H1 (cell line): ENCODE measurements at regions not wholly inside any gene's neighbourhood (a gene's known extent, or its start where the extent isn't known, plus 50 kb on each side); places are given as distances from the start of the nearest gene placed in this dataset.

ENCODE experiments used
- CTCF ChIA-PET: fragments of 300-600 bp; sonication (Branson Sonifier 250); formaldehyde crosslinking; loops from one replicate; lab custom pipeline; 2021; ENCODE audit not compliant: partially characterized antibody; lab: Charles Lee
- POLR2A ChIA-PET: fragments of 300-600 bp; sonication (Branson Sonifier 250); formaldehyde crosslinking; loops from one replicate; lab custom pipeline; 2021; ENCODE audit warnings: inconsistent platforms; ENCODE audit not compliant: partially characterized antibody; lab: Charles Lee
- DNase-seq, 2 experiments: peaks; one replicate each; pipeline versions ENCODE4 v3.0.0 to v3.0.0-alpha.2; 2010 to 2022; ENCODE audit warnings: low spot score in 2 of 2, low read depth in 1 of 2, mixed read lengths in 1 of 2
- FAIRE-seq: peaks from 2 replicates; lab custom pipeline; 2011; peaks lifted over from hg19 to GRCh38; lab: Jason Lieb, UNC
- H2AFZ ChIP-seq: 2 replicates; pipeline ENCODE4 v1.8.1; 2012; ENCODE audit warnings: low read length, inconsistent platforms
- H2AK5ac ChIP-seq: 2 replicates; pipeline ENCODE4 v1.6.1; 2013; ENCODE audit warnings: low read depth, low read length
- H2BK120ac ChIP-seq: replicated peaks from 2 replicates; pipeline ENCODE3; 2013; ENCODE audit warnings: low read depth, low read length, inconsistent platforms
- H2BK12ac ChIP-seq: 2 replicates; pipeline ENCODE4 v1.6.1; 2013; ENCODE audit warnings: low read depth, low read length
- H2BK15ac ChIP-seq: 2 replicates; pipeline ENCODE4 v1.6.1; 2013; ENCODE audit warnings: low read length
- H2BK20ac ChIP-seq: 2 replicates; pipeline ENCODE4 v1.6.1; 2013; ENCODE audit warnings: low read length
- H2BK5ac ChIP-seq: 2 replicates; pipeline ENCODE4 v1.6.1; 2013; ENCODE audit warnings: low read depth, low read length
- H3K14ac ChIP-seq: 2 replicates; pipeline ENCODE4 v1.6.1; 2013; ENCODE audit warnings: inconsistent platforms; ENCODE audit not compliant: insufficient read length
- H3K18ac ChIP-seq: 2 replicates; pipeline ENCODE4 v1.6.1; 2013; ENCODE audit warnings: low read length; ENCODE audit errors: extremely low read depth
- H3K23ac ChIP-seq: 2 replicates; pipeline ENCODE4 v1.6.1; 2013; ENCODE audit warnings: inconsistent platforms; ENCODE audit not compliant: insufficient read length
- H3K23me2 ChIP-seq: 2 replicates; pipeline ENCODE4 v1.6.1; 2013; ENCODE audit warnings: low read depth, low read length
- H3K27ac ChIP-seq: 2 replicates; pipeline ENCODE4 v1.6.1; 2011; ENCODE audit warnings: low read depth, low read length, inconsistent platforms
- H3K27me3 ChIP-seq, 4 experiments: replicated peaks in 1 of 4; 1 replicate in 1 of 4; 2 replicates in 3 of 4; pipeline versions ENCODE4 v1.6.1 to v1.8.1; 2011 to 2013; ENCODE audit warnings: low read length in 3 of 4, mild to moderate bottlenecking in 3 of 4, inconsistent platforms in 2 of 4, mixed read lengths in 2 of 4, moderate library complexity in 1 of 4; ENCODE audit not compliant: control insufficient read depth in 3 of 4, insufficient read depth in 3 of 4; ENCODE audit errors: extremely low read depth in 1 of 4
- H3K36me3 ChIP-seq, 4 experiments: 2 replicates each; pipeline versions ENCODE4 v1.6.1 to v1.8.1; 2011 to 2013; ENCODE audit warnings: mild to moderate bottlenecking in 4 of 4, low read length in 3 of 4, moderate library complexity in 2 of 4, control low read depth in 1 of 4, inconsistent platforms in 1 of 4; ENCODE audit not compliant: insufficient read depth in 4 of 4, control insufficient read depth in 2 of 4
- H3K4ac ChIP-seq: replicated peaks from 2 replicates; pipeline ENCODE3; 2013; ENCODE audit warnings: low read length, low read depth, mixed read lengths, inconsistent platforms; ENCODE audit not compliant: insufficient read length
- H3K4me1 ChIP-seq, 4 experiments: replicated peaks in 1 of 4; 1 replicate in 1 of 4; 2 replicates in 3 of 4; pipeline versions ENCODE4 v1.6.1 to v1.8.1; 2011 to 2013; ENCODE audit warnings: low read length in 3 of 4, inconsistent platforms in 2 of 4, mixed read lengths in 1 of 4; ENCODE audit not compliant: insufficient read depth in 4 of 4, control insufficient read depth in 3 of 4
- H3K4me2 ChIP-seq, 2 experiments: 2 replicates each; pipeline versions ENCODE4 v1.6.1 to v1.8.1; 2011 to 2013; ENCODE audit warnings: low read depth in 2 of 2, low read length in 2 of 2, control low read depth in 1 of 2, inconsistent platforms in 1 of 2, mild to moderate bottlenecking in 1 of 2; ENCODE audit not compliant: insufficient read depth in 1 of 2
- H3K4me3 ChIP-seq, 4 experiments: fragments of 200-600, 300-600 bp in 1 of 4; sonication (generic), shearing (Covaris generic), sonication (Bioruptor Twin) in 1 of 4; 2 replicates each; pipeline versions ENCODE4 v1.5.1 to v1.8.1; 2011 to 2016; ENCODE audit warnings: low read length in 4 of 4, low read depth in 3 of 4, control low read depth in 2 of 4, inconsistent platforms in 2 of 4, mild to moderate bottlenecking in 2 of 4, mixed read lengths in 1 of 4, moderate library complexity in 1 of 4; ENCODE audit not compliant: insufficient read depth in 2 of 4; ENCODE audit errors: extremely low read depth in 1 of 4
- H3K56ac ChIP-seq: replicated peaks from 2 replicates; pipeline ENCODE3; 2013; ENCODE audit warnings: low read depth, mild to moderate bottlenecking, mixed read lengths, low read length, inconsistent platforms; ENCODE audit not compliant: insufficient read length
- H3K79me1 ChIP-seq: 2 replicates; pipeline ENCODE4 v1.6.1; 2013; ENCODE audit warnings: low read depth, low read length, control low read depth
- H3K79me2 ChIP-seq, 2 experiments: 2 replicates each; pipeline versions ENCODE4 v1.6.1 to v1.8.1; 2012 to 2013; ENCODE audit warnings: low read length in 2 of 2, mild to moderate bottlenecking in 2 of 2, inconsistent platforms in 1 of 2; ENCODE audit not compliant: insufficient read depth in 2 of 2, control insufficient read depth in 1 of 2
- H3K9ac ChIP-seq, 4 experiments: replicated peaks in 1 of 4; 1 replicate in 1 of 4; 2 replicates in 3 of 4; pipeline versions ENCODE4 v1.6.1 to v1.8.1; 2011 to 2013; ENCODE audit warnings: low read depth in 3 of 4, low read length in 3 of 4, control low read depth in 2 of 4, mild to moderate bottlenecking in 2 of 4, moderate library complexity in 2 of 4, inconsistent platforms in 1 of 4; ENCODE audit errors: extremely low read depth in 1 of 4
- H3K9me3 ChIP-seq, 2 experiments: 2 replicates each; pipeline versions ENCODE4 v1.6.1 to v1.8.1; 2012 to 2013; ENCODE audit warnings: mild to moderate bottlenecking in 2 of 2, moderate library complexity in 2 of 2, control low read depth in 1 of 2, inconsistent platforms in 1 of 2, low read depth in 1 of 2, low read length in 1 of 2, mixed read lengths in 1 of 2; ENCODE audit not compliant: insufficient read depth in 2 of 2
- H4K20me1 ChIP-seq, 2 experiments: replicated peaks in 1 of 2; 2 replicates each; pipeline versions ENCODE3 to v1.8.1; 2011 to 2013; ENCODE audit warnings: inconsistent platforms in 2 of 2, low read length in 2 of 2, mild to moderate bottlenecking in 1 of 2; ENCODE audit not compliant: insufficient read depth in 2 of 2, control insufficient read depth in 1 of 2
- H4K5ac ChIP-seq: 2 replicates; pipeline ENCODE4 v1.6.1; 2013; ENCODE audit warnings: low read length, low read depth, mixed read lengths, inconsistent platforms; ENCODE audit not compliant: insufficient read length
- H4K8ac ChIP-seq: 2 replicates; pipeline ENCODE4 v1.8.0; 2013; ENCODE audit warnings: mild to moderate bottlenecking, moderate library complexity, low read length, inconsistent platforms; ENCODE audit not compliant: insufficient read depth; ENCODE audit errors: extremely low read depth
- H4K91ac ChIP-seq: replicated peaks from 2 replicates; pipeline ENCODE3; 2013; ENCODE audit warnings: low read length, mixed read lengths, inconsistent platforms; ENCODE audit not compliant: insufficient read length
- ATF3 ChIP-seq: IDR thresholded peaks from 2 replicates; pipeline ENCODE4 v1.6.1; 2011; ENCODE audit warnings: low read depth, mild to moderate bottlenecking, low read length; ENCODE audit not compliant: insufficient read depth
- BCL11A ChIP-seq, 2 experiments: IDR thresholded peaks; one replicate each; pipeline ENCODE4 v1.6.1; 2011; ENCODE audit warnings: low read depth in 2 of 2, low read length in 2 of 2, mild to moderate bottlenecking in 2 of 2
- BRCA1 ChIP-seq: IDR thresholded peaks from 2 replicates; pipeline ENCODE4 v1.6.1; 2012; ENCODE audit warnings: low read depth, low read length, improper control_type of control experiment
- CEBPB ChIP-seq: IDR thresholded peaks from 2 replicates; pipeline ENCODE4 v1.6.1; 2012; ENCODE audit warnings: low read depth, low read length
- CHD1 ChIP-seq: IDR thresholded peaks from 2 replicates; pipeline ENCODE4 v1.6.1; 2012; ENCODE audit warnings: low read depth, low read length, improper control_type of control experiment
- CREB1 ChIP-seq: IDR thresholded peaks from 2 replicates; pipeline ENCODE4 v1.6.1; 2012; ENCODE audit warnings: inconsistent platforms
- E2F6 ChIP-seq: IDR thresholded peaks from 2 replicates; pipeline ENCODE4 v1.6.1; 2012; ENCODE audit warnings: inconsistent platforms
- EZH2 ChIP-seq: fragments of 200-600 bp; sonication (generic); IDR thresholded peaks from 2 replicates; pipeline ENCODE4 v1.7.1; 2012; ENCODE audit warnings: low read depth, mild to moderate bottlenecking, moderate library complexity, low read length, inconsistent platforms; ENCODE audit not compliant: severe bottlenecking
- GABPA ChIP-seq: IDR thresholded peaks from 2 replicates; pipeline ENCODE4 v1.6.1; 2011; ENCODE audit warnings: mild to moderate bottlenecking, low read length, moderate library complexity, borderline replicate concordance; ENCODE audit not compliant: insufficient read depth
- POLR2A ChIP-seq, 2 experiments: IDR thresholded peaks; 1 replicate in 1 of 2; 2 replicates in 1 of 2; pipeline ENCODE4 v1.6.1; 2011; ENCODE audit warnings: low read depth in 2 of 2, low read length in 2 of 2, mild to moderate bottlenecking in 2 of 2; ENCODE audit errors: control extremely low read depth in 1 of 2
- POU5F1 ChIP-seq: IDR thresholded peaks from 2 replicates; pipeline ENCODE4 v1.6.1; 2011; ENCODE audit warnings: low read depth, mild to moderate bottlenecking, low read length, moderate library complexity
- RBBP5 ChIP-seq: IDR thresholded peaks from 2 replicates; pipeline ENCODE4 v1.7.1; 2012; ENCODE audit warnings: low read depth, mild to moderate bottlenecking, inconsistent platforms, low read length, moderate library complexity, borderline replicate concordance
- SUZ12 ChIP-seq: fragments of 200-600 bp; sonication (generic); IDR thresholded peaks from 2 replicates; pipeline ENCODE4 v1.6.1; 2012; ENCODE audit warnings: mild to moderate bottlenecking, inconsistent platforms, low read length, moderate library complexity, mixed read lengths
- WGBS, 2 experiments: shearing (Covaris generic) in 1 of 2; methylation state at CpG; one replicate each; pipeline versions ENCODE4 v1.1.6 to v1.1.7; 2013 to 2015; ENCODE audit warnings: low lambda C conversion rate in 2 of 2, mixed read lengths in 2 of 2, inconsistent platforms in 1 of 2, low coverage in 1 of 2, missing lambda C conversion rate in 1 of 2; ENCODE audit not compliant: insufficient replicate concordance in 2 of 2, insufficient coverage in 1 of 2, insufficient read length in 1 of 2; ENCODE audit errors: extremely low coverage in 1 of 2, missing lambda C conversion rate in 1 of 2; 5-methylcytosine and 5-hydroxymethylcytosine counted together

- no peak overlapping the region for H3K4ac ChIP-seq
- WGBS, 2 experiments: 89% methylated on average over 6 of the region's 6 CpGs; no CpG with 5 or more reads in 1 of the 2 experiments
- no peak overlapping the region for H3K9ac ChIP-seq
- H3K27me3 ChIP-seq: no peaks in the 10 kb centered on the region; a peak in 2 of 7 replicates
- no peak overlapping the region for H3K14ac ChIP-seq
- no peak overlapping the region for H2AK5ac ChIP-seq
- H2BK12ac ChIP-seq: no peak overlapping the region; the same call in 1 of the 2 replicates
- no peaks in the 10 kb centered on the region for H3K79me2 ChIP-seq
- H4K91ac ChIP-seq: no peak overlapping the region
- DNase-seq: no peak
- H3K56ac ChIP-seq: no peak overlapping the region
- no peaks in the 10 kb centered on the region for H3K23me2 ChIP-seq
- no peak overlapping the region for H4K8ac ChIP-seq
- ChIA-PET CTCF (no interaction called here), POLR2A (no interaction called here)
- peak overlapping the region; percentile 27 for H2AFZ ChIP-seq
- peak overlapping the region; percentile 24; the same call in 1 of the 2 replicates for H2BK20ac ChIP-seq
- no peak overlapping the region for H3K23ac ChIP-seq
- no peak for FAIRE-seq
- H3K4me3 ChIP-seq: no peak overlapping the region
- no peaks in the 10 kb centered on the region for H3K36me3 ChIP-seq
- H3K9me3 ChIP-seq: no peaks in the 10 kb centered on the region
- no peak overlapping the region for H2BK5ac ChIP-seq
- H3K27ac ChIP-seq: no peak overlapping the region
- no peak overlapping the region for H2BK15ac ChIP-seq
- H2BK120ac ChIP-seq: no peak overlapping the region
- no peak overlapping the region for H4K5ac ChIP-seq
- no peaks in the 10 kb centered on the region for H3K79me1 ChIP-seq
- H3K18ac ChIP-seq: no peak overlapping the region
- H3K4me2 ChIP-seq: no peak overlapping the region
- peaks cover 1 to 7% (median 7%) of the 10 kb centered on the region in 4 experiments; a peak in 4 of 7 replicates for H3K4me1 ChIP-seq
- H4K20me1 ChIP-seq: no peaks in the 10 kb centered on the region
- TF ChIP-seq CHD1 (no peak), E2F6 (no peak), GABPA (no peak), POU5F1 (no peak), RBBP5 (no peak), POLR2A (IDR thresholded peaks at IDR 0.05; ENCODE audit: control extremely low read depth in 1 of 2, low read depth in 2 of 2, low read length in 2 of 2) (no peak), ATF3 (no peak), CEBPB (no peak), EZH2 (no peak), BRCA1 (no peak), SUZ12 (no peak), CREB1 (no peak), BCL11A (IDR thresholded peaks at IDR 0.05; ENCODE audit: low read depth in 2 of 2, low read length in 2 of 2) (no peak)
Measured at GRCh38 chr12:68451261-68452077, 119.3 kb upstream of the MDM1 start.
